NCI-H345 treated with DMSO at 0.1 percent for 48 hours (cell line): ENCODE measurements at regions not wholly inside any gene's neighbourhood (a gene's known extent, or its start where the extent isn't known, plus 50 kb on each side); places are given as distances from the start of the nearest gene placed in this dataset.

ENCODE experiments used
- DNase-seq: peaks from one replicate; lab custom pipeline; 2025; ENCODE audit not compliant: unreplicated experiment; lab: John Stamatoyannopoulos, UW

GRCh38 chr4:132245319-132245718 is 903.8 kb upstream of the PCDH10 start:
- no peak for DNase-seq

- DNase-seq: no peak
Observed at GRCh38 chr4:132264176-132264575, 884.9 kb upstream of the PCDH10 start.

DNA sequence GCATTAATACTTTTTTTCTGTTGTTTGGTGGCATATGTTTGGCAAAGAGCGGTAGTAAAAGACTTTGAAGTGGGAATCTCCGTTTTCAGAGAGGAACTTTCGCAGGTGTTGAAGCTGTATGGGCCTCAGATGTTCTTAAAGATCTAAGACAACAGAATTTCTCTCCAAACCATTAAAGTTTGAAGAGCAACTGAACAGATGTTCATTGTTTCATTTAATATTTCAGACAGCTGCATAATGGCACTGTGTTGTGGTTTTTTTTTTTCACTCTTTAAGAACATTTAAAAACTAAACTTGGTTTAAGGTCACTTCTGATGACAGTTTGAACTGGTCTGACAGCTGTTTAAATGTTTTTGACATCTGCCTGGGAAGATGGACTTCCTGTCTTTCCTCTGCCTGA is 882.7 kb upstream of the PCDH10 start:
- no peak for DNase-seq

GRCh38 chr4:132267321-132267720 is 881.8 kb upstream of the PCDH10 start:
- DNase-seq: no peak

DNA sequence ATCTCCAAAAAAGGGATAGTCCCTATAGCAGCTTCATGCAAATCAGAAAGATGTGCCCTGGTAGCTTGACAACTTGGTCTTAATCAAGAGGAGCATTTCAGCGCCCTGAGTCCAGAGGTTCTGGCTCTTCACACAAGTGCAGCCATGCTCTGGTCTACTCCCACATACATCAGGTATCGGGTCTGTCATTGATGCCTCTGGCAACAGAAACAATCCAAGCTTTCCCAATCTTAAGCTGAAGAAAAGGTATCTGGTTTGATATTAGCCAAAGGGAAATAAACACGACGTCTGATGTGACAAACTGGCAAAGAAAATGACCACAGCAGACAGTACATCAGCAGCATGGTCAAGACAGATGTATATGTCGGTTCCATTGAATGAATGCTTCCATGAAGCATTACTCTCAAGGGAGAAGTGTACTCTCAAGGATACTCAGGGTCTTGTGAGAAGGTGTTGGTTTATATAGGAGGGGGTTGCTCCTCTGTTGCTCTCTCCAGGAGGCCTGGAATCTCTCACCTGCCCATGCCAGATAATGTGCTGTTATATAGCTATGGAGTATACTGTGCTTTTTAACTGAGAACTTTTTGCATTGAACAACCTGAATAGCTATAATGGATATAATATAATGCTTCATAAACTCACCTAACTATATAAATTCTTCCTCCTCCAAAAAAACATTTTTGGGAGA is 879.6 kb upstream of the PCDH10 start:
- no peak for DNase-seq

- DNase-seq: no peak
Observed at GRCh38 chr4:132275583-132276121, 873.4 kb upstream of the PCDH10 start.

- no peak for DNase-seq
Observed at GRCh38 chr4:132276185-132276584, 872.9 kb upstream of the PCDH10 start.

- DNase-seq: no peak
Observed at GRCh38 chr4:132276989-132277388, 872.1 kb upstream of the PCDH10 start.

- DNase-seq: no peak
Observed at GRCh38 chr4:132281733-132282132, 867.4 kb upstream of the PCDH10 start.

- no peak for DNase-seq
Observed at GRCh38 chr4:132284910-132285426, 864.1 kb upstream of the PCDH10 start.

DNA sequence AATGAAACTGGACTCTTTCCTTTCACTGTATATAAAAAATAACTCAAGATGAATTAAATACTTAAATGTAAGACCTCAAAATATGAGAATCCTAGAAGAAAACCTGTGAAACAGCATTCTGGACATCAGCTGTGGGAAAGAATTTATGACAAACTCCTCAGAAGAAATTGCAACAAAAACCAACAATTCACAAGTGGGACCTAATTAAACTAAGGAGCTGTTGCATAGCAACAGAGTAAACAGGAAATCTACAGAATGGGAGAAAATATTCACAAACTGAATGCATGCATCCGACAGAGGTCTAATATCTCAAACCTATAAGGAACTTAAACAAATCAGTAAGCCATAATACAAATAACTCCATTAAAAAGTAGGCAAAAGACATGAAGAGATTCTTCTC is 851.7 kb upstream of the PCDH10 start:
- DNase-seq: no peak

DNA sequence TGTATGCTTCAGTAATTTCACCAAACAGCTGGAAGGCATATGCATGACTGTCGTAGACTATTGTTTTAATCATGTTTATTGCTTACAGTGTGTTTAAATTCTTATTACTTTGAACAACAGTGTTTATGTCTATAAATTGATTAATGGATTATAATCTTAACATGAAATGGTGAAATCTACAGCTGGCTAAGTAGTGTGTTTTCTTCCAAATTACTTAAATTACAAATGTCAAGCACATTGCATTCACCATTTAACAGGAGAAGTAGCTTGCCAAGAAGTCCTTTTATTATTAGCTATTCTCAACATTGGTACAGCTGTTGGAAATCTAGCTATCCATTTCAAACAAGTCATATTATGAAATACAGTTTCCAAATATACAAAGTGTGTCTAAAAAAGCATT is 849.3 kb upstream of the PCDH10 start:
- no peak for DNase-seq

DNA sequence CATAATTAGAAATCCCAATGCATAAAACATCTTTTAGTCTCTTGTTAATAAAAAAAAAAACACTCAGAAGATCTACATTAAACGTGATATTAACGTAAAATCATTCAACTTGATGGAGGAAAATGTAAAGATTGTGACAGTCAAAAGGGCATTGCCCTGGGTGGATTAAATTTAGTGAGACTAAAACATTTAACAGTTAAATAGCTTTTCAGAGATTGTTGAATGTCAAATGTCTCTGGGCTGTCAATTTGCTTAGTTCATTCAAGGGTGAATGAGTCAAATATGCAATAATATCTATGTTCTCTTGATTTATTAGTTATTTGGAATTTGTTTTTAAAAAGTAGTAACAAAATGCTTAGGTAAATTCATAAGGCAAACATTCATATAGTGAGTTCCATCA is 836.6 kb upstream of the PCDH10 start:
- no peak for DNase-seq

DNA sequence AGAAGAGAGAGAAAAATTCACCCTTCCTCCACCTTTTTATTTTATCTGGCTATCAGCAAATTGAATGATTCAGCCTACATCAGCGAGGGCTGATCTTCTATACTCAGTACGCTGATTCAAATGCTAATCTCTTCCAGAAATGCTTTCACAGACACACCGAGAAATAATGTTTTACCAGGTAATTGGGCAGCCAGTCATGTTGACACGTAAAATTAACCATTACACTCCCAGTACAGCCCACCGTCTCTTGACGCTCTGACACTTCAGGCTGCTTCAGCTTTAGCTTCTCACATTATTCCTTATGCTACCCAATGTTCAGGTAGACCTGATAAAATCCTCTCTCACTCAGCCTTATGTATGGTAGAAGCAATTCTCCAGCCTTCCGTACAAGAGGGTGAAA is 835.2 kb upstream of the PCDH10 start:
- DNase-seq: no peak

- DNase-seq: no peak
Observed at GRCh38 chr4:132316738-132317137, 832.4 kb upstream of the PCDH10 start.

GRCh38 chr4:132317923-132318322 is 831.2 kb upstream of the PCDH10 start:
- DNase-seq: no peak

DNA sequence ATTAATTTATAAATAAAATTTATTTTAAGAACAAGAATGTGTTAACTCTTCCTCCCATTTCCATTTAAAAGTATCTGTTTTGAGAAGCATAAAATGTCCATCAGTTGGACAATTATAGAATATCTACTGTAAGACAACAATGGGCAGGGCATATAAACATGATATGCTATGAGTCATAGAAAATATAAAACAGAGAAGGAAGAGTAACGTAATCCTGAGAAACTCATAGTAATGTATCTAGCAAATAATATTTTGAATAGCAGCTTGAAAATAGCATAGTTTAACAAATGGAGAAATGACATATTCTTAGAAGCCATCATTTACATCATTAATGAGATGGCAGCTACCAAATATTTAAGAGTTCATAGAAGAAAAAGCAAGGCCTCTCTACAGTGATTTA is 820.3 kb upstream of the PCDH10 start:
- DNase-seq: no peak

DNA sequence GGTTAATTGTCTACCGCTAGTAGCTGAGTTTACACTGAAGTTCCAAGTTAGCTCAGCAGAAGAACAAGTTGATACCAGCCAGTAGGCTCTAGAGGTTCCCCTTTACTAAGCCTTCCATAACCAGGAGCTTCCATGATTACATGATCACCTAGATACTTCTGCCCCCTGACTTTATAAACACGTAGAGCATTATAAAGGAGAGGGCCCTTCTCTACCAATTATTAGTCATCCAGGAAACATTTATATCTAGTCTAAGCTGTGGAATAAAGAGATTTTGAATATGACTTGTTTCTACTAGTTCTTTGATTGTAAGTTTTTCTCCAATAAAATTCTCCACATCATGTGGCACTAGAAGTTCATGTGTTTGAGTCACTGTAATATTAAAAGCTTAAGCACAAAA is 818.1 kb upstream of the PCDH10 start:
- DNase-seq: no peak

DNA sequence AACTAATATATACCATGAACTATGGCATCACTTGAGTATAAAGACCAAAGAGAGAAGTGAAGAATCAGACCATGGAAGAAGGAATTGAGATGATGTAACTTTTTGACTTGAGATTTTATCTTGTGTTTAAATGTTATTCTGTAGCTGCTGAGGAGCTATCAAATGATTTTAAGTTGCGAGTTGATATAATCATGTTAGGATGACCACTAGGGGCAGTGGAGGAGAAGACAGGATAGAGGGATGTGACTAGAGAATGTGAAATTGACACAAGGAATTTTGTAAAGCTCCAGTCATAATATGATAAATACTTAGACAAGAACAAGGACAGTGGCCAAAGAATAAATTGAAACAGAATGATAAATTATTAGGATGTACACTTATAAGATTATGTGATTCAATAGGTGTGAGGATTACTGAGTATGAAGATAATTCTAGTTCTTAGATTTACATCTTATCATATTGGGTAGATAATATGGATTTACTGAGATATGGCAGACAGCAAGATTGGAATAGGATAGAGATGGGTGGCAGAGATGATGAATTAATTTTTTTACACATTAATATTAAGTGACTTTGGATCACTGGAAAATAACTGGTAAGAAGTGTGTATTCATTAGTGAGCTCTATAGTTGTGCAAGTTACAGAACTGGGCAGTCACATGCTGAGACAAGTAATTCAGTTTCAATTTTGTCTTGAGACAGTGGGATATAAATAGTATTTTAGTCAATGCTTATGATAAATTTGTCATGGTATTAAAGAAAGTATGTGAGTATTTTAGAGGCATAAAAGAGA is 816.0 kb upstream of the PCDH10 start:
- no peak for DNase-seq

- no peak for DNase-seq
Observed at GRCh38 chr4:132333724-132334047, 815.4 kb upstream of the PCDH10 start.

- DNase-seq: no peak
Observed at GRCh38 chr4:132334081-132334480, 815.0 kb upstream of the PCDH10 start.
